GM10266 (cell line): ENCODE measurements at regions not wholly inside any gene's neighbourhood (a gene's known extent, or its start where the extent isn't known, plus 50 kb on each side); places are given as distances from the start of the nearest gene placed in this dataset.

Experiments used
- DNase-seq: peaks from one replicate; pipeline ENCODE4 v3.0.0; 2012; ENCODE audit errors: extremely low spot score
- CTCF ChIP-seq: IDR thresholded peaks from 2 replicates; pipeline ENCODE4 v1.5.1; 2012; ENCODE audit warnings: mild to moderate bottlenecking, low read depth; ENCODE audit not compliant: control insufficient read depth, insufficient read depth; ENCODE audit errors: missing control alignments

GRCh38 chr10:29089091-29089490, 199.8 kb upstream of the LYZL1 start:
- no peak for DNase-seq
- TF ChIP-seq CTCF, result no peak

GRCh38 chr10:29096303-29096824, 192.5 kb upstream of the LYZL1 start:
- no peak for TF ChIP-seq CTCF
- no peak for DNase-seq

- no peak for TF ChIP-seq CTCF
- DNase-seq, result no peak
Observed at GRCh38 chr10:29098423-29098822, 190.4 kb upstream of the LYZL1 start.

GRCh38 chr10:29099001-29099400, 189.9 kb upstream of the LYZL1 start:
- TF ChIP-seq CTCF, result no peak

GRCh38 chr10:29099415-29099814, 189.5 kb upstream of the LYZL1 start:
- no peak for DNase-seq
- no peak for TF ChIP-seq CTCF

More at GRCh38 chr10:29099001-29099400, 189.9 kb upstream of the LYZL1 start:
- DNase-seq, result no peak

GRCh38 chr10:29100505-29100904, 188.4 kb upstream of the LYZL1 start:
- TF ChIP-seq CTCF, result no peak
- no peak for DNase-seq

- no peak for TF ChIP-seq CTCF
Observed at GRCh38 chr10:29102233-29102632, 186.6 kb upstream of the LYZL1 start.

More at GRCh38 chr10:29102233-29102632, 186.6 kb upstream of the LYZL1 start:
- no peak for DNase-seq
